ENCODE measurements at regions not wholly inside any gene's neighbourhood (a gene's known extent, or its start where the extent isn't known, plus 50 kb on each side); places are given as distances from the start of the nearest gene placed in this dataset.
"Not testable (repeated sequence)": the region's sequence is repeated elsewhere in the genome, so short reads cannot be mapped to it uniquely, and the experiment has no call there.

- no peak for TF ChIP-seq POLR2A (IDR thresholded peaks at IDR 0.05)
These were observed 360.4 kb downstream of the MATN1 start for GRCh38 chr1:30363031-30363430.

DNA sequence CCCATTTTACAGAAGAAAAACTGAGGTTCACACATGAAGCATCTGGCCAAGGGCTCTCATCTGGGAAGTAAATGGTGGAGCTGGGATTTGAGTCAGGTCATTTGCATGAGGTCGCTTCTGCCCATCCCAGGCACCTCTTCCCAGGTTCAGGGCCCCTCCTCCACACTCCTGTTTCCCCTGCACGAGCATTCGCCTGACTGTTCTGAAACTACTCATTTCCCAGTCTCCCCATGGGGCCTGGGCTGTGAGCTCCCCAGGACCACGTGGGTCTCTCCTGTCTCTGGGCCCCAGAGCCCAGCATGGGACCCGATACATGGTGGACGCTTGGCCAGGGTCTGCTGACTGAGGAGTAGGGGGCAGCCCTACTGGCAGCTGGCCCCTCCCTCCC, 360.8 kb downstream of the MATN1 start:
- H3K4me1 ChIP-seq (ENCODE audit: insufficient read depth): no peaks in the 10 kb centered on the region
- no peak overlapping the region for H3K4me3 ChIP-seq
- no peaks in the 10 kb centered on the region for H3K9me3 ChIP-seq
- intact Hi-C loops (cut with DNase I): no loop called here
- DNase-seq: no peak
- no peak overlapping the region for H3K27ac ChIP-seq
- TF ChIP-seq, protein P1, sequence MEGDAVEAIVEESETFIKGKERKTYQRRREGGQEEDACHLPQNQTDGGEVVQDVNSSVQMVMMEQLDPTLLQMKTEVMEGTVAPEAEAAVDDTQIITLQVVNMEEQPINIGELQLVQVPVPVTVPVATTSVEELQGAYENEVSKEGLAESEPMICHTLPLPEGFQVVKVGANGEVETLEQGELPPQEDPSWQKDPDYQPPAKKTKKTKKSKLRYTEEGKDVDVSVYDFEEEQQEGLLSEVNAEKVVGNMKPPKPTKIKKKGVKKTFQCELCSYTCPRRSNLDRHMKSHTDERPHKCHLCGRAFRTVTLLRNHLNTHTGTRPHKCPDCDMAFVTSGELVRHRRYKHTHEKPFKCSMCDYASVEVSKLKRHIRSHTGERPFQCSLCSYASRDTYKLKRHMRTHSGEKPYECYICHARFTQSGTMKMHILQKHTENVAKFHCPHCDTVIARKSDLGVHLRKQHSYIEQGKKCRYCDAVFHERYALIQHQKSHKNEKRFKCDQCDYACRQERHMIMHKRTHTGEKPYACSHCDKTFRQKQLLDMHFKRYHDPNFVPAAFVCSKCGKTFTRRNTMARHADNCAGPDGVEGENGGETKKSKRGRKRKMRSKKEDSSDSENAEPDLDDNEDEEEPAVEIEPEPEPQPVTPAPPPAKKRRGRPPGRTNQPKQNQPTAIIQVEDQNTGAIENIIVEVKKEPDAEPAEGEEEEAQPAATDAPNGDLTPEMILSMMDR (IDR thresholded peaks at IDR 0.05): no peak
- TF ChIP-seq EP300 (IDR thresholded peaks at IDR 0.05) (no peak), POLR2A (IDR thresholded peaks at IDR 0.05) (no peak)
- no peaks in the 10 kb centered on the region for H3K36me3 ChIP-seq
- no peaks in the 10 kb centered on the region for H3K27me3 ChIP-seq
- WGBS, 3 donors: 81 to 85% (median 83%) methylated on average over 6 of the region's 6 CpGs

More at GRCh38 chr1:30363031-30363430, 360.4 kb downstream of the MATN1 start:
- Histone ChIP-seq H3K27ac (no peak overlapping the region), H3K4me1 (ENCODE audit: insufficient read depth) (no peaks in the 10 kb centered on the region), H3K9me3 (no peaks in the 10 kb centered on the region), H3K27me3 (no peaks in the 10 kb centered on the region), H3K36me3 (no peaks in the 10 kb centered on the region), H3K4me3 (no peak overlapping the region)
- WGBS, 3 donors: 69 to 81% (median 73%) methylated on average over 3 of the region's 3 CpGs
- no peak for DNase-seq
- intact Hi-C loops (cut with DNase I): no loop called here

GRCh38 chr1:30361890-30362602, 361.3 kb downstream of the MATN1 start:
- 73 to 83% (median 78%) methylated on average over 10 of the region's 10 CpGs for WGBS, 3 donors
- DNase-seq; H3K4me3 ChIP-seq; H3K27me3 ChIP-seq; H3K36me3 ChIP-seq; H3K4me1 ChIP-seq (ENCODE audit: insufficient read depth); intact Hi-C loops (cut with DNase I); H3K27ac ChIP-seq; H3K9me3 ChIP-seq: not testable (repeated sequence)

GRCh38 chr1:30360753-30361152, 362.6 kb downstream of the MATN1 start:
- Histone ChIP-seq H3K36me3 (no peaks in the 10 kb centered on the region), H3K27ac (no peak overlapping the region), H3K4me1 (ENCODE audit: insufficient read depth) (no peaks in the 10 kb centered on the region), H3K4me3 (no peak overlapping the region), H3K27me3 (no peaks in the 10 kb centered on the region), H3K9me3 (no peaks in the 10 kb centered on the region)
- WGBS, 3 donors: 72 to 79% (median 74%) methylated on average over 7 of the region's 7 CpGs
- TF ChIP-seq POLR2A (IDR thresholded peaks at IDR 0.05): no peak
- TF ChIP-seq EP300 (IDR thresholded peaks at IDR 0.05): no peak
- TF ChIP-seq, protein P1 (IDR thresholded peaks at IDR 0.05): no peak
- intact Hi-C loops (cut with DNase I): no loop called here
- no peak for DNase-seq

DNA sequence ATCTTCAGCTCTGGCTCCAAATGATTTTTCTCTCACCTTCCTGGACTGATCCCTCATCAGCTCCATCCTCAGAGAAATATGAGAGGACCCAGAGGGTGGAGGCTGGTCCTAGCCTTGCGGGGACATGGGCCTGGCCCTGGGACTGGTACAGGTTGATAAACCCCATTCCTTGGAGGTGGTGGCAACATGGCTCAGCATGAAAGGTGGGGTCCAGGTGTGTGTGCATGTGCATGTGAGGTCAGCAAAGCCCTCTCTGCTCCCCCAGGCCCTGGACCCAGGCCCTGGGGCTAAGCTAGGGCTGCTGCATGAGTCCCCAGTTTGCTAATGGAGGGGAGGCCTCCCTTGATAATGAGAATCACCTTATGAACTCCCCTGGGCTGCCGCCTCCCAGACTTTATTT, 363.1 kb downstream of the MATN1 start:
- intact Hi-C loops (cut with DNase I): no loop called here
- TF ChIP-seq, protein P1 (IDR thresholded peaks at IDR 0.05): no peak
- no peak for TF ChIP-seq EP300 (IDR thresholded peaks at IDR 0.05)
- TF ChIP-seq POLR2A (IDR thresholded peaks at IDR 0.05): no peak
- H3K9me3 ChIP-seq: no peaks in the 10 kb centered on the region
- H3K27ac ChIP-seq: no peak overlapping the region
- H3K4me3 ChIP-seq: no peak overlapping the region
- H3K4me1 ChIP-seq (ENCODE audit: insufficient read depth): no peaks in the 10 kb centered on the region
- no peaks in the 10 kb centered on the region for H3K36me3 ChIP-seq
- 92 to 96% (median 94%) methylated on average over 2 of the region's 2 CpGs for WGBS, 3 donors
- H3K27me3 ChIP-seq: no peaks in the 10 kb centered on the region
- no peak for DNase-seq

Measured in ovary (tissue), 7 donors.